ENCODE measurements at regions not wholly inside any gene's neighbourhood (a gene's known extent, or its start where the extent isn't known, plus 50 kb on each side); places are given as distances from the start of the nearest gene placed in this dataset.
"Not testable (repeated sequence)": the region's sequence is repeated elsewhere in the genome, so short reads cannot be mapped to it uniquely, and the experiment has no call there.

DNA sequence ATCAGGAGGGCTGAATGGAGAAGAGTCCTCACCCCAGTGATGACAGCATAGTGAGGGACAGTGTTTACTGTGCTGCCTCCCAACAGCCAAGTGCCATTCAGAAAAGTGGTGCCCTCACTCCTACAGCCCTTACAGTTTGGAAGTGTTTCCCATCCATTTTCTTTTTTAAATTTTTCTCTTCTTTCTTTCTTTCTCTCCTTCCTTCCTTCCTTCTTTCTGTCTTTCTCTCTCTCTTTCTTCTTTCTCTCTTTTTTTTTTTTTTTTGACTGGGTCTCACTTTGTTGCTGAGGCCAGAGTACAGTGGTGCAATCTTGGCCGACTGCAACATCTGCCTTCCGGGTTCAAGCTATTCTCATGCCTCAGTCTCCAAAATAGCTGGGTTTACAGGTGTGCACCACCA is 755.3 kb downstream of the UQCRFS1 start:
- DNase-seq = no peak

- no peak for DNase-seq
Measured at GRCh38 chr19:28456708-28457320, 756.1 kb downstream of the UQCRFS1 start.

DNA sequence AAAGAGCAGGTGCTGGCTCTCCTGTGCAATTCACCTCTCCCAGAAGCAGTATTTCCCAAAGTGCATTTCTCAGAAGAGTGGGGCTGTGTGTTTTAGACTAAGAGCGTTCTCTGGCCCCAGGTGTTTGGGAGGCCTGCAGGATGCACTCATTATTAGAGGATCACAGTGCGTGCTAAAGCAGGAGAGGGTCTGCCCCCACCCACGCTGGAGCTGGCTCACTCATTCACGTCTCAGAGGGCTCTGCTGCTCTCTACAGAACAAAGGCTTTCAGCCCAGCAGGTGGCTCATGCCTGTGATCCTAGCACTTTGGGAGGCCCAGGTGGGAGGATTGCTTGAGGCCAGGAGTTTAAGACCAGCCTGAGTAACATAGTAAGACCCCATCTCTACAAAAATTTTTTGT is 756.7 kb downstream of the UQCRFS1 start:
- no peak for DNase-seq

DNA sequence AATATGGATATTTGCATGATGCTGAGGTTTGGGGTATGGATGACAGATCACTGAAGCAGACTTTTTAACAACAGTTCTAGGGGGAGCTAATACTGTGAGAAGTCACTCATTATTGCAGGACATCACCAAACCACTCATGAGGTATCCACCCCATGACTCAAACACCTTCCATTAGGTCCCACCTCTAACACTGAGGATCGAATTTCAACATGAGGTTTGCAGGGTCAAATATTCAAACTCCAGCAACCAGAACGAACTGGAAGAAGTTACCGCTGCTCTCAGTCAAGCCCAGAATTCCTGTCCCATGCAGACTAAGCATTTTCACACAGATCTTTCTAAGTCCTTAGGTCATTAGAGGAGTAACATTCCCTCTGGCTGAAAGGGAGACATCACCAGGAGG is 758.9 kb downstream of the UQCRFS1 start:
- DNase-seq = no peak

DNA sequence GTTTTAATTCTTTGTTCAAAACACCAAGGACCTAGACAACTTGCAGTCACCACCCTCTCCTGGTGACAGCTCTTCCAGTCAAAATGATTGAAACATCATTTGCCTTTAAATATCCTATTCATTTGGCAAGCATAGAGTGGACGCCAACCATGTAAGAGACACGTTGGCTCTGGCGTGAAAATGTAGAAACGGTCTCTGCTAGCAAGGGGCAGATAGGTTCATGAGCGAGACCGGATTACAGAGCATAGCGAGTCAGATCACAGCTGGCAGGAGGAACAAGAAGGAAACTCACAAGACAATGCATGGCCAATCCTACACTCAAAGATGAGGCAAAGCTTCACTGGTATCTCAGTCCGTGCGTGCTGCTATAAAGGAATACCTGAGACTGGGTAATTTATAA is 759.5 kb downstream of the UQCRFS1 start:
- DNase-seq = no peak

GRCh38 chr19:28449803-28450202 is 763.1 kb downstream of the UQCRFS1 start:
- no peak for DNase-seq

DNA sequence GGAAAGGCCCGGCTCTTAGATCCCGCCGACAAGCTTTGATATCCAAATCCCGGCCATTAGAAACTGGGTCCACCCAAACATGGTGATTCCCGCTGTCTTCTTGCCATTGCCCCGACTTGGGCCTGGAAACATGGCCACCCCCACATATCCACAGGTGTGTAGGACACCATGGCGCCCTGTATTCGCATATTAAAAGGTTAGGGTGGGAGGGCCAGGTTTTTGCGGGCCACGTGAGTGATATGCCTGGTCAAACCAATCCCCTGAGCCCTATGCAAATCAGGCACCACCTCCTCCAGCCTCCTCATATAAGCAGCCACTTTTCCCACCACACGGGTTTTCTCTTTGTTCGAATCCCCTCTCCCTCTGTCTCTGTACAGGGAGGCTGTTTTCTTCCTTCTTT is 766.4 kb downstream of the UQCRFS1 start:
- no peak for DNase-seq

DNA sequence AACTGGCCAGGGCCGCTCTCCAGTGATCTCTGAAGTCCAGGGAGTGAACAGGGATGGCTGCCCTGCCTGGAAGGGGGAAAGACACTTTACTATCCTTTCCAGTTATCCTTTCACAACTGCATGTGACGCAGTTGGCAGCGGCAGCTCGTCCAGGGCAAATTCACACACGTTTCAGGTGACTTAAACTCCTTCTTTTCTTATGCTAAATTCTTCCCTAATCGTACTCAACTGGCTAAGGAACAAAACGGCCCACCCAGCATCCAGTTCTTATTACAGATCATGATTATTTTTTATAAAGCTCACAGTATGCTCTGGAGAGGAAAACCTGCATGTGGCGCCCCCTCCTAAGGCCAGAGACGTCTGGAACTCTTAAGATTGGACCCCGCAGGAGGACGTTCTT is 767.1 kb downstream of the UQCRFS1 start:
- no peak for DNase-seq

DNA sequence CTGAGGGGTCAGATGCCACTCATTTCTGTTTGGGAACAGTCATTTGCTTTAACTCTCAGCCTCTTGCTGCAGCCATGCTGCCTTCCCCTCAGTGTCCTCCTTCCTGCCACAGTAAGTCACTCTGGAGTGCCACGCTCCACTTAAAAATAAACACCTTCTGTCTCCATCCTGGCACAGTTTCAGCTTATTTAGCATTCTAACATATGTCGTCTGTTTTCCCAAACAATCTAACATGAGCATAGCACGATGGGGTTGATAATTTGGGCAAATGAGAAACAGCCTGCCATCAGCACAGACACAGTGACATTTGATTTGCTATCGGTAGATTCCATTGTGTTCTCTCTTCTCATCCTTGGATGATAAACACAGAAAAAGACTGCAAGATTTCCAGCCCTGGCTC is 768.6 kb downstream of the UQCRFS1 start:
- DNase-seq = no peak

DNA sequence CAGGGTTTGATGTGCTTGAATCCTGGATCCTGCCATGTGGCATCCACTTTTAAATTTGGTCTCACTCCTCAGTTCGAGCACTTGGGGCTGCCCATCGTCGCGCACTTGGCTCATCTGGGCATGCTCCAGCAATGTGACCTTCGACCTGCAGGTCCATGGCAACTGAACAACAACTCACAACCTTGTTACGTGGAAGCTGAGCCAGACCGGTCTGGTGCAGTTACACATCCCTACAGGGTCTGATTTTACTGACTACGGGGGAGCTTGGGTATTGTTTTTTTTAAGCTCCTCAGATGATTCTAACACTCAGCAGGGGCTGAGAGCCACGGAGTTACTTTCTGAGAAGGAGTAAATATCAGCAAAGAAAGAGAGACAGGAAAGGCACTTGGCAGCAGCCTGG is 769.6 kb downstream of the UQCRFS1 start:
- no peak for DNase-seq

- no peak for DNase-seq
Measured at GRCh38 chr19:28437390-28438346, 775.3 kb downstream of the UQCRFS1 start.

DNA sequence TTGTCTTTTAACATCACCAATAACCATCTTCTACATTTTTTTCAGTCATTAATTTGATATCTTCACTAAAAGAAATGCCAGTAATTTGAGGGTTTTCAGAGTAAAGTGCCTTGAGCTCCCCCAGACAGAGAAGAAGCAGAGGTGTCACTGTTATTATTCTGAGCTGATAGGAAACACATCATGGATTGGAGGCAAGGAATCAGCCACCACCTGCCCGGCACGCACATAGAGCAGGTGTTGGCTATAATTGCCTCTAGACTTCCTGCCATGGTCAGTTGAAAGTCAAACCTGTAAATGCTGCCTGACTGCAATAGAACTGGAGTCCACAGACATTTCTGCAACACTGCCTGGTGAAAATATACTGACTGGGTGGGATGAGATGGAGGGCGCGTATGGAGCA is 776.6 kb downstream of the UQCRFS1 start:
- DNase-seq = no peak

- DNase-seq = no peak
Measured at GRCh38 chr19:28435551-28436271, 777.2 kb downstream of the UQCRFS1 start.

- DNase-seq = not testable (repeated sequence)
Measured at GRCh38 chr19:28434794-28435193, 778.2 kb downstream of the UQCRFS1 start.

- not testable (repeated sequence) for DNase-seq
Measured at GRCh38 chr19:28434365-28434764, 778.6 kb downstream of the UQCRFS1 start.

GRCh38 chr19:28433166-28433565 is 779.8 kb downstream of the UQCRFS1 start:
- DNase-seq = not testable (repeated sequence)

GRCh38 chr19:28430214-28430613 is 782.7 kb downstream of the UQCRFS1 start:
- no peak for DNase-seq

- no peak for DNase-seq
Measured at GRCh38 chr19:28429356-28429755, 783.6 kb downstream of the UQCRFS1 start.

- no peak for DNase-seq
Measured at GRCh38 chr19:28428663-28429348, 784.1 kb downstream of the UQCRFS1 start.

DNA sequence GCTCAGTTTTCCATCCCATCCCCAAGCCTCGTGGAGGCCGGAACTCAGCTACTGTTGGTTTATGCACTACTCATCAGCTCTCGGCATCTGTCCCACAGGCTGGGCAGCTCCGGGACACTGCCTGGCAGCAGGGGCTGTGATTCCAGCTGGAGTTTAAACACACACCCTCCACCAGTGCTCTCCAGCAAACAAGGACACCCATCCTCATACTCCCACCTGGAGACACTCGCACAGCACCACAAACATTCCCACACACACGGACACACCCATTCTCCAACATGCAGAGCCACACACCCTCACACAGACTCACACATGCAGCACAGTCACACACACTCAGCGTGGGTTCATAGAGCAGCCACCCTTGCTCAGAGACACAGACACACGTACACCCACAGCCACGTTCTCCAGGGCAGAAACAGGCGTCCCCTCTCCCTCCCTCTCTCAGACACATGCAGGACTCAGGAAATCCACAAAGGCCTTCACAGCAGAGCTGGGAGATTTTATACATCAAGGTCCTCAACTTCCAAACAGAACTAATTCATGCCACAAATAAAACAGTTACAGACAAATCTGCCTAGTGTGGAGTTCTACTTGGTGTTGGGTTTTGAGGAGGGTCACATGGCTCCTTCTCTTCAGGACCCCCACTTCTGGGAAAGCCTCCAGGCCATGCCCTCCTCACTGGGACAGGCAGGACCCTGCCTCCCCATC is 785.4 kb downstream of the UQCRFS1 start:
- DNase-seq = no peak

GRCh38 chr19:28426730-28427225 is 786.2 kb downstream of the UQCRFS1 start:
- DNase-seq = no peak

GRCh38 chr19:28426110-28426729 is 786.7 kb downstream of the UQCRFS1 start:
- no peak for DNase-seq
